SK-N-SH treated with all-trans-retinoic acid at 6 μM for 48 hours (cell line): ENCODE measurements at regions not wholly inside any gene's neighbourhood (a gene's known extent, or its start where the extent isn't known, plus 50 kb on each side); places are given as distances from the start of the nearest gene placed in this dataset.

Experiments
- ATAC-seq: fragments of 200-7000 bp; cut with Tn5 transposase; 3 replicates; pipeline ENCODE4 v1.9.1; 2020; ENCODE audit warnings: mild to moderate bottlenecking, moderate library complexity
- BACH2 ChIP-seq: fragments of 250-450 bp; sonication (Bioruptor Pico); IDR thresholded peaks from 2 replicates; pipeline ENCODE4 v1.9.0; 2021; ENCODE audit warnings: mild to moderate bottlenecking, borderline replicate concordance
- CSDC2 ChIP-seq: fragments of 250-450 bp; sonication (Bioruptor Pico); IDR thresholded peaks from 2 replicates; pipeline ENCODE4 v1.5.0; 2020; ENCODE audit warnings: mild to moderate bottlenecking, moderate library complexity
- CSRNP3 ChIP-seq: fragments of 250-450 bp; sonication (Bioruptor Pico); IDR thresholded peaks from 2 replicates; pipeline ENCODE4 v1.5.1; 2021; ENCODE audit warnings: mild to moderate bottlenecking, moderate library complexity
- ESRRG ChIP-seq: fragments of 250-450 bp; sonication (Bioruptor Pico); IDR thresholded peaks from 2 replicates; pipeline ENCODE4 v1.6.1; 2021; ENCODE audit warnings: mild to moderate bottlenecking
- ISL1 ChIP-seq: fragments of 250-450 bp; sonication (Bioruptor Pico); IDR thresholded peaks from 2 replicates; pipeline ENCODE4 v2.1.2; 2022; ENCODE audit warnings: mild to moderate bottlenecking, moderate library complexity
- OSR1 ChIP-seq: fragments of 250-450 bp; sonication (Bioruptor Pico); IDR thresholded peaks from 2 replicates; pipeline ENCODE4 v1.8.0; 2022; ENCODE audit warnings: moderate library complexity, mild to moderate bottlenecking, inconsistent platforms
- PATZ1 ChIP-seq: fragments of 250-450 bp; sonication (Bioruptor Pico); IDR thresholded peaks from 2 replicates; pipeline ENCODE4 v1.8.0; 2020; ENCODE audit warnings: mild to moderate bottlenecking, moderate library complexity, borderline replicate concordance
- POU6F1 ChIP-seq: fragments of 250-450 bp; sonication (Bioruptor Pico); IDR thresholded peaks from 2 replicates; pipeline ENCODE4 v1.8.0; 2021; ENCODE audit warnings: low read depth, mild to moderate bottlenecking, moderate library complexity, borderline replicate concordance
- PPARA ChIP-seq: fragments of 250-450 bp; sonication (Bioruptor Pico); IDR thresholded peaks from 2 replicates; pipeline ENCODE4 v1.5.0; 2020; ENCODE audit warnings: mild to moderate bottlenecking, borderline replicate concordance
- RARB ChIP-seq: fragments of 250-450 bp; sonication (Bioruptor Pico); IDR thresholded peaks from 2 replicates; pipeline ENCODE4 v1.8.0; 2021; ENCODE audit warnings: mild to moderate bottlenecking, moderate library complexity
- SNAI2 ChIP-seq: fragments of 250-450 bp; sonication (Bioruptor Pico); IDR thresholded peaks from 2 replicates; pipeline ENCODE4 v1.5.0; 2020; ENCODE audit warnings: mild to moderate bottlenecking, moderate library complexity
- TCF4 ChIP-seq: fragments of 250-450 bp; sonication (Bioruptor Pico); IDR thresholded peaks from 2 replicates; pipeline ENCODE4 v1.8.0; 2021; ENCODE audit warnings: mild to moderate bottlenecking, moderate library complexity, borderline replicate concordance
- TOX ChIP-seq: fragments of 250-450 bp; sonication (Bioruptor Pico); IDR thresholded peaks from 2 replicates; pipeline ENCODE4 v1.8.0; 2021; ENCODE audit warnings: mild to moderate bottlenecking, moderate library complexity, borderline replicate concordance
- TSHZ2 ChIP-seq: fragments of 250-450 bp; sonication (Bioruptor Pico); IDR thresholded peaks from 2 replicates; pipeline ENCODE4 v1.5.0; 2020; ENCODE audit warnings: mild to moderate bottlenecking, moderate library complexity
- ZC3H10 ChIP-seq: fragments of 250-450 bp; sonication (Bioruptor Pico); IDR thresholded peaks from 2 replicates; pipeline ENCODE4 v1.5.1; 2021; ENCODE audit warnings: mild to moderate bottlenecking, moderate library complexity
- ZFP3 ChIP-seq: fragments of 250-450 bp; sonication (Bioruptor Pico); IDR thresholded peaks from 2 replicates; pipeline ENCODE4 v1.5.0; 2020; ENCODE audit warnings: mild to moderate bottlenecking, moderate library complexity
- ZFP30 ChIP-seq: fragments of 450-650 bp; formaldehyde crosslinking; IDR thresholded peaks from 2 replicates; pipeline ENCODE4 v1.5.0; 2022; ENCODE audit warnings: mild to moderate bottlenecking, moderate library complexity
- ZNF565 ChIP-seq: fragments of 450-650 bp; formaldehyde crosslinking; conservative IDR thresholded peaks from 2 replicates; pipeline ENCODE4 v1.5.0; 2020; ENCODE audit warnings: low read depth, mild to moderate bottlenecking, moderate library complexity
- ZNF70 ChIP-seq: fragments of 450-650 bp; formaldehyde crosslinking; IDR thresholded peaks from 2 replicates; pipeline ENCODE4 v1.5.0; 2020; ENCODE audit warnings: mild to moderate bottlenecking, moderate library complexity
- ZNF8 ChIP-seq: fragments of 450-650 bp; formaldehyde crosslinking; IDR thresholded peaks from 2 replicates; pipeline ENCODE4 v1.5.0; 2020; ENCODE audit warnings: mild to moderate bottlenecking, moderate library complexity

DNA sequence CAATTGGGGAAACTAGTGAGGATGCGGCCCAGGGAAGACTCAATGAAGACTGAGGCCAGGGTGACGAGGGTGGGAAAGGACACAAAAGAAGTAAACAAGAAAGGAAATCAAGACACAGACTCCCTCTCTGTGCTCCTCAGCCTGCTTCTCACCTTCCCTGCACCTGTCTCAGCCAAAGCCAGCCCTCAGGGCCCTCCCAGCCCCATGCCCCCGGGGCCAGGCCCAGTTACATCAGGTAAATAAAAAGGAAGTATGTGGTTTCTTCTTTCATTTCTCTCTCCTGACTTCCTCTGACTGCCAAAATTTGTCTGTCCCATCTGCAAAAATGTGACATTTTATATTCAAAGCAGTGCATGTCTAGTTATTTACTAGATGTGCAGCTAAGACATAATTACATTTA, 328.0 kb downstream of the UACA start (continued):
- TF ChIP-seq TSHZ2 (CRISPR knock-in tag) (no peak), BACH2 (CRISPR knock-in tag) (no peak), PPARA (CRISPR knock-in tag) (no peak), CSRNP3 (CRISPR knock-in tag) (no peak), TCF4 (CRISPR knock-in tag) (no peak), ZFP30 (CRISPR knock-in tag) (no peak), ISL1 (CRISPR knock-in tag) (no peak), CSDC2 (CRISPR knock-in tag) (no peak), TOX (CRISPR knock-in tag) (no peak)

DNA sequence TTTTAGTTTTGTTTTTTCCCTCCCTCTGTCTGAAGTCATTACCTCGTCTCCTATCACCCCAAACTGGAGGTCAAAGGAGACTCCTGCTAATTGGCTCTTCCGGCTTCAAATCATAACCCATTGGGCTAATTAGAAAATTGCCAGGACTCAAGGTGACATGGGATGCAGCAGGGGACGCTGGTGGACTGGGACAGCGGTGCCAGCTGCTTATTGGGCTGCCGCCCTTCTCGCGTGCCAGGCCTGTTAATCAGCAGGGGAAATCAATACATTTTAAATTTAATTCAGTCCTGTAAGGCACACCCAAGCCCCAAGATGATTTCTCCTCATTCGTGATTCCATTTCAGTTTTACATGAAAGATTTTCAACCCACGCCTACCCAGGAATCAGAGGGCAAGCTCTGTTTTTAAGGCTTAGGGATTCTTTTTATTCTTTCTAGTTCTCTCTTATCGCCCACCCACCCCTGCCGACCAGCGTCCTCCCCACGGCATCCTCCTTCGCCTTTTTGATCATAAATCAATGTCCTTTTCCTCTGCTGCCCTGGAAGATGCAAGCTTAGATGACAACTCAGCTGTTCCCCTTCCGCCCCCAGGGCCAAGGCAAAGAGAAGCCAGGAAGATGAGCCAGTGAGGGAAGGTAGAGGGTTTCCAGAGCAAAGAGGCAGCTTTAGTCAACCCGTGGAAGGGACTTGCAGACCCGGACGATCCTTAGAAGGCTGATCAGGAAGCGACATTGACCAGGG, 329.6 kb downstream of the UACA start:
- ATAC-seq = no peak
- TF ChIP-seq SNAI2 (CRISPR knock-in tag) (no peak), TCF4 (CRISPR knock-in tag) (no peak), PPARA (CRISPR knock-in tag) (no peak), ZFP3 (no peak), CSDC2 (CRISPR knock-in tag) (no peak), OSR1 (CRISPR knock-in tag) (no peak), PATZ1 (no peak), ZNF8 (no peak), RARB (CRISPR knock-in tag) (no peak), POU6F1 (CRISPR knock-in tag) (no peak), ZNF565 (CRISPR knock-in tag) (no peak), ZNF70 (CRISPR knock-in tag) (no peak), CSRNP3 (CRISPR knock-in tag) (no peak), ZFP30 (CRISPR knock-in tag) (no peak), ZC3H10 (no peak), TOX (CRISPR knock-in tag) (no peak), ISL1 (CRISPR knock-in tag) (no peak)

DNA sequence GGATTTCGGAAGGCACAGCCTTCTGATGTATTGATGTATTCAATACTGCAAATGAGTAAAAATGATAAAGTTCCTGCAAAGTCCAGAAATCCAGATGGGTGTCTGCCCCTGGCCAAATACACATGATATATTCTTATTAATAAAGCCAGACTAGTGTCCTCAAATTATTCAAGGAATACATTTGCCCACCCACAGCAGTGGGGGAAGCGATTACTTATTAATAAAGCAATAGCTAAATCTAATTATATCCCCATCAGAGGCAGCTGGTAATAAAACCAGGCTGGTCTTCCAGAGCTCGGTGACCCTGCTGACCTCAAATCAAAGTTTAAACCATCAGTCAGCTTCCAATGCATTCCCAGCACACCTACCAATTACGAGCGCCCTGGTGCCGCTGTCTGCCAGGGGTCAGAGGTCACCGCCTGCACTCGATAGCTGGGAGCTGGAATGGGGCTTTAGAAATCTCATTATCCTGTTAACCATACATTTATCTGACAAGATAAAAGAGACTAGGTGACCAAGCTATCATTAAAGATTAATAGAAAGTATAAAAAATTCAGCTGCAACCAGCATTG, 330.3 kb downstream of the UACA start:
- TF ChIP-seq TCF4 (CRISPR knock-in tag) (peak; percentile 56; the same call in 1 of the 2 replicates), ISL1 (CRISPR knock-in tag) (peak; percentile 60; the same call in 1 of the 2 replicates), TSHZ2 (CRISPR knock-in tag) (0 out of 2 replicates have a peak, but pooled peaks have one; percentile 43), ESRRG (CRISPR knock-in tag) (no peak)
- no peak for ATAC-seq
